SJCRH30 (cell line): ENCODE measurements at regions not wholly inside any gene's neighbourhood (a gene's known extent, or its start where the extent isn't known, plus 50 kb on each side); places are given as distances from the start of the nearest gene placed in this dataset.

Source experiments
- DNase-seq, 2 experiments: peaks; one replicate each; pipeline ENCODE4 v3.0.0-alpha.2; 2015 to 2020
- H3K27ac ChIP-seq: fragments of 250-450 bp; sonication (Bioruptor Pico); 2 replicates; pipeline ENCODE4 v1.5.1; 2020; ENCODE audit warnings: mild to moderate bottlenecking, moderate library complexity
- H3K27me3 ChIP-seq: fragments of 250-450 bp; sonication (Bioruptor Pico); 2 replicates; pipeline ENCODE4 v1.5.1; 2020; ENCODE audit warnings: mild to moderate bottlenecking, moderate library complexity
- H3K36me3 ChIP-seq: fragments of 250-450 bp; sonication (Bioruptor Pico); 2 replicates; pipeline ENCODE4 v1.5.1; 2020; ENCODE audit warnings: mild to moderate bottlenecking, moderate library complexity
- H3K4me1 ChIP-seq: fragments of 250-450 bp; sonication (Bioruptor Pico); 2 replicates; pipeline ENCODE4 v1.5.1; 2020; ENCODE audit warnings: mild to moderate bottlenecking, moderate library complexity
- H3K4me3 ChIP-seq: fragments of 250-450 bp; sonication (Bioruptor Pico); 2 replicates; pipeline ENCODE4 v1.5.1; 2020; ENCODE audit warnings: mild to moderate bottlenecking, moderate library complexity
- H3K9me3 ChIP-seq: fragments of 250-450 bp; sonication (Bioruptor Pico); replicated peaks from 2 replicates; pipeline ENCODE4 v1.5.1; 2020; ENCODE audit warnings: mild to moderate bottlenecking, moderate library complexity

DNA sequence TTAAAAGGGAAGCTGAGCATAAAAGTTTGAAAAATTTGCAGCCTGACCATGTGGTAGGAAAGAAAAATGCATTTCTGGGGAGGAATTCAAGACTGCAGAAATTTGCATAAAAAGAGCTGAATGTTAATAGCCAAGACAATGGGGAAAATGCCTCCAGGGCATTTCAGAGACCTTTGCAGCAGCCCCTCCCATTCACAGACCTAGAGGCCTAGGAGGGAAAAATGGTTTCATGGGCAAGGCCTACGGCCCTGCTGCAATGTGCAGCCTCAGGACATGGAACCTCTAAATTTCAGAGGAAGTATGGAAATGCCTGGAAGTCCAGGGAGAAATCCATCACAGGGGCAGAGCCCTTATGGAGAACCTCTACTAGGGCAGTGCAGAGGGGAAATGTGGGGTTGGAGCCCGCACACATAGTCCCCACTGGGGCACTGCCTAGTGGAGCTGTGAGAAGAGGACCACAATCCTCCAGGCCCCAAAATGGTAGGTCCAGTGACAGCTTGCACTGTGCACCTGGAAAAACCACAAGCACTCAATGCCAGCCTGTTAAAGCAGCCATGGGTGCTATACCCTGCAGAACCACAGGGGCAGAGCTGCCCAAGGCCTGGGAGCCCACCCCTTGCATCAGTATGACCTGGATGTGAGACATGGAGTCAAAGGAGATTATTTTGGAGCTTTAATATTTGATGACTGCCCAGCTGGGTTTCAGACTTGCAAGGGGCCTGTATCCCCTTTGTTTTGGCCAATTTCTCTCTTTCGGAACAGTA lies 243.8 kb downstream of the DNAJB9 start:
- DNase-seq, result no peak
- H3K27me3 ChIP-seq, result no peaks in the 10 kb centered on the region
- H3K36me3 ChIP-seq, result no peaks in the 10 kb centered on the region
- H3K4me3 ChIP-seq, result no peak overlapping the region
- H3K27ac ChIP-seq, result no peak overlapping the region
- no peaks in the 10 kb centered on the region for H3K4me1 ChIP-seq
- no peaks in the 10 kb centered on the region for H3K9me3 ChIP-seq

- Histone ChIP-seq H3K9me3 (no peaks in the 10 kb centered on the region), H3K36me3 (no peaks in the 10 kb centered on the region), H3K27me3 (no peaks in the 10 kb centered on the region), H3K27ac (no peak overlapping the region), H3K4me1 (no peaks in the 10 kb centered on the region), H3K4me3 (no peak overlapping the region)
- DNase-seq, result no peak
Observed at GRCh38 chr7:108815815-108816214, 246.1 kb downstream of the DNAJB9 start.

GRCh38 chr7:108818742-108819141 lies 249.1 kb downstream of the DNAJB9 start:
- no peaks in the 10 kb centered on the region for H3K36me3 ChIP-seq
- DNase-seq, result no peak
- H3K9me3 ChIP-seq, result no peaks in the 10 kb centered on the region
- no peaks in the 10 kb centered on the region for H3K27me3 ChIP-seq
- H3K4me3 ChIP-seq, result no peak overlapping the region
- no peaks in the 10 kb centered on the region for H3K4me1 ChIP-seq
- H3K27ac ChIP-seq, result no peak overlapping the region

DNA sequence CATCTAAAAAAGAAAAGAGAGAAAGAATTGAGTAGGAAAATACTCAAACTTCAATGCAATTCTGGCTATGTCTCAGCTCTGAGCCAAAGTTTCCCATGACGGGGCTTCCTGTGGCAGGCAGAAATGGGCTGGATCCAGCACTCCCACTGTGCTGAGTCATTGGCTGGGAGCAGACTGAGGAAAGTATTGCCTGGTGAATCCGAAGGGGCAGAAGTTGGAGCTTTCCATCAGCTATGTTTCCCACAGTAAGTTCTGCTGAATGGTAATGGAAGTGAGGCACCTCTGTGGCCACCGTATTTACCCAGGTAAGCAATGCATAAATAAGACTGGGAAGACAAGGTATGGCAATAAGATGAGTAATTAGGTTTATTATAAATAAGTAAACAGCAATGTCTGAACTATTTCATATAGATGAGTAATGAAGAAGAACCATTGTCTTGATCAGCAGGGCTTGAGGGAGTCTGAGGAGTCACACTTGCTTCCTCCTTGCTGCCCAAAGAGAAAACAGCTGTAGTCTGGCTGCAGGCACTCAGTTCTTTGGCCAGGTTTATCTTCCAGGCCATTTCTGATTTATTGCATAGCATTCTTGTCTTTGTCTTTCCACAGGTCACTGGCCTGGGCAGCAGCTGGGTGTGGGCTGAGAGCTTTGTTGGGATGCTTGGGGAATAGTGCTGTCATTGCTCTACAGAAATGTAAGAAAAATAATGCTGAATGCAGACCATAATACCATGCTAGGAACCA lies 255.3 kb downstream of the DNAJB9 start:
- no peak overlapping the region for H3K27ac ChIP-seq
- DNase-seq, result no peak
- H3K4me3 ChIP-seq, result no peak overlapping the region
- no peaks in the 10 kb centered on the region for H3K4me1 ChIP-seq
- no peaks in the 10 kb centered on the region for H3K36me3 ChIP-seq
- H3K27me3 ChIP-seq, result no peaks in the 10 kb centered on the region
- no peaks in the 10 kb centered on the region for H3K9me3 ChIP-seq

DNA sequence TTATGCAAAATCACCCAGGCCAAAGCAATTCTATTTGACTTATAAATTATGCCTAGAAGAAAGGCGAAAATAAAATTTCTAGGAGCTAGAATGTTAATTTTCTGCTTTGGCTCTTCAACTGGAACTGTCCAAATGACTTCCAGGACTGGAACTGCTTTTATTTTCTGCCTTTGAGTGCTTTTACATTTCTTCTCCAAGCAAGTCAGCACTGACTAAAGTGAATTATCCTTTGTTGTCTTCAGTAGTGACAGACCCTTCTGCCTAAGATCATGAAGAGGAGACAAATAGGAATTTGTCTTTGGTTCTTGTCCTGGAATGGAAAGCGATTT lies 255.9 kb downstream of the DNAJB9 start:
- Histone ChIP-seq H3K4me1 (no peaks in the 10 kb centered on the region), H3K27me3 (no peaks in the 10 kb centered on the region), H3K27ac (no peak overlapping the region)

GRCh38 chr7:108836256-108836655 lies 266.6 kb downstream of the DNAJB9 start:
- H3K9me3 ChIP-seq, result no peaks in the 10 kb centered on the region
- DNase-seq, result no peak
- H3K27ac ChIP-seq, result no peak overlapping the region
- no peaks in the 10 kb centered on the region for H3K4me1 ChIP-seq
- H3K27me3 ChIP-seq, result no peaks in the 10 kb centered on the region
- H3K36me3 ChIP-seq, result no peaks in the 10 kb centered on the region
- no peak overlapping the region for H3K4me3 ChIP-seq

More for the DNA sequence above, 255.9 kb downstream of the DNAJB9 start:
- H3K9me3 ChIP-seq, result no peaks in the 10 kb centered on the region
- H3K4me3 ChIP-seq, result no peak overlapping the region
- no peak for DNase-seq
- H3K36me3 ChIP-seq, result no peaks in the 10 kb centered on the region

DNA sequence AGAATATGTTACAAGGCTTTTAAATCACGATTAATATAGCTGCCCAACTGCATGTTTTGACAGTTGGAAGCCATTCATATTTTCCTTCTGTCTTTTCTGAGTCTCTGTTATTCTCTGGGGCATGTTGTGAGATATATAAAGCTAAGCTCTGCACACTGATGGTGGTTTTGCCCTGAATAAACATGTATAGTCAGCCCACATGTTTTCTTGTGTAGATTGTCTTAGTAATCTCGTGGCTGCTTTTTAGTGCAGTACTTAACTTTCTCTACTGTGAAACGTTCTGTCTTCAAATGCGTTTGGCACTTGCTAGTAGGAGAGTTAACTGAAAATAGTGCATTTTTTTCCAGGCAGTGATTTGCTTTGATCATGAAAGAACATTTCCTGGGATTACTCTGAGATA lies 268.5 kb downstream of the DNAJB9 start:
- H3K27me3 ChIP-seq, result no peaks in the 10 kb centered on the region
- DNase-seq, result no peak
- H3K4me3 ChIP-seq, result no peak overlapping the region
- H3K4me1 ChIP-seq, result no peaks in the 10 kb centered on the region
- no peak overlapping the region for H3K27ac ChIP-seq
- H3K36me3 ChIP-seq, result no peaks in the 10 kb centered on the region
- H3K9me3 ChIP-seq, result no peaks in the 10 kb centered on the region

DNA sequence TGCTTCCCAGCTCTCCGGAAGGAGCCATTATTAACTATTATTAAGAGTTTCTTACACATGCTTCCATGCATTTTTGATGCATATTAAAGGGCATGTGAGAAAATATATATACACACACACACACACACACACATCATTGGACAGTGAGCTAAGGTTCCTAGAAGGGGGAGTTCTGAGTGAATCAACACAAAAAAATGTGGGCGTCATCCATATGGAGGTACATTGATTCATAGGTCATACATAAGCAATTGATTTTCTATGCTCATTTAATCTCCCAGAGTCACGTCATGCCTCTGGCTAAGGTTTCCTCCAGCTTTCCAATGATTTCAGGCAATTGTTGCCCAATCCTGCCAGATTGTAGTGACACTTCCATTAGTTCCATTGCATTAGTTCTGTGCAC lies 269.4 kb downstream of the DNAJB9 start:
- Histone ChIP-seq H3K36me3 (no peaks in the 10 kb centered on the region), H3K4me3 (no peak overlapping the region), H3K9me3 (no peaks in the 10 kb centered on the region), H3K4me1 (no peaks in the 10 kb centered on the region), H3K27ac (no peak overlapping the region), H3K27me3 (no peaks in the 10 kb centered on the region)
- no peak for DNase-seq

GRCh38 chr7:108845951-108846350 lies 276.3 kb downstream of the DNAJB9 start:
- peaks cover 5% of the 10 kb centered on the region; the same call in 1 of the 2 replicates for H3K27me3 ChIP-seq
- H3K4me3 ChIP-seq, result no peak overlapping the region
- no peak overlapping the region for H3K27ac ChIP-seq
- DNase-seq, result no peak
- no peaks in the 10 kb centered on the region for H3K36me3 ChIP-seq
- 0 out of 2 replicates have a peak, but pooled peaks cover 4% of the 10 kb centered on the region for H3K4me1 ChIP-seq
- no peaks in the 10 kb centered on the region for H3K9me3 ChIP-seq

- H3K9me3 ChIP-seq, result no peaks in the 10 kb centered on the region
Observed at GRCh38 chr7:108846471-108846870, 276.8 kb downstream of the DNAJB9 start.

GRCh38 chr7:108848486-108848885 lies 278.8 kb downstream of the DNAJB9 start:
- Histone ChIP-seq H3K27me3 (peaks cover 5% of the 10 kb centered on the region; the same call in 1 of the 2 replicates), H3K9me3 (no peaks in the 10 kb centered on the region), H3K27ac (no peak overlapping the region), H3K4me1 (0 out of 2 replicates have a peak, but pooled peaks cover 4% of the 10 kb centered on the region), H3K36me3 (no peaks in the 10 kb centered on the region), H3K4me3 (no peak overlapping the region)
- DNase-seq, result no peak

More at GRCh38 chr7:108846471-108846870, 276.8 kb downstream of the DNAJB9 start:
- Histone ChIP-seq H3K4me1 (0 out of 2 replicates have a peak, but pooled peaks cover 4% of the 10 kb centered on the region), H3K4me3 (no peak overlapping the region), H3K36me3 (no peaks in the 10 kb centered on the region), H3K27ac (no peak overlapping the region), H3K27me3 (peaks cover 5% of the 10 kb centered on the region; the same call in 1 of the 2 replicates)
- DNase-seq, result no peak

DNA sequence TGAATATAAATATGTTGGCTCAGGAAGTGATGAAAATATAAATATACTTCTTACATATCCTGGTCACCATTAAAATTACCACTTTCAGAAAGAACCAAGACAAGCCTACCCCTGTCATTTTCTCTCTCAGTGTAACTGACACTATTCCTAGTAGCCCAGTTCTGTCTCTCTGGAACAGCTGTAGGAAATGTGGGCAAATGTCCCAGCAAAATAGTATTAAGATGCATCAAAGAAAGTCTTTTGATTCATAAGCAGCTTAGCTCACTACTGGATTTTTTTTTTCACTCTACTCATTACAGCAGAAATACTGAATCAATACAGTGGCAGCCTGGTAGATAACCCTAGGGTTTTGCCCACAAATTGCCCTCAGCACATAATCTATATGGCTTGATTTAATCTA lies 290.9 kb downstream of the DNAJB9 start:
- no peaks in the 10 kb centered on the region for H3K4me1 ChIP-seq
- no peaks in the 10 kb centered on the region; the same call in 1 of the 2 replicates for H3K27me3 ChIP-seq

DNA sequence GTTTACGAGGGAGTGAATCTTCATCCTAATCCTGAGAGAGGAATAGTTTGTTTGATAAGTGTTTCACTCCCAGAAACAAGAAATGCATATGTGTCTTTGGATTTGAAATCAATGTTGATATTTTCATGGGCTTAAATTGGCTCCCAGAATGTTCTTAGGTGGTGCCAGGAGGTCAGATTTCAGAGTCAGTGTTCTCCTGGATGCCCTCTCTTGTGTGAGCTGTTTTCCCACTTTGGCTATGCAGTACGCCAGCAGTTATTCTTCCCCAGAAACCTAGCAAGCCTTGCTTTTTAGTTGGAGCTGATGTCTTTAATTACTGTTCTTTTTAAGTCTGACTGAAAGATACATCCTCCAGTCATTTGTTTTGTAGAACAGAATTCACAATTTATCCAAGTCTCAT lies 291.4 kb downstream of the DNAJB9 start:
- no peaks in the 10 kb centered on the region for H3K9me3 ChIP-seq
- no peak for DNase-seq
- H3K27ac ChIP-seq, result no peak overlapping the region
- no peaks in the 10 kb centered on the region; the same call in 1 of the 2 replicates for H3K27me3 ChIP-seq
- H3K4me3 ChIP-seq, result no peak overlapping the region
- H3K36me3 ChIP-seq, result no peaks in the 10 kb centered on the region
- no peaks in the 10 kb centered on the region for H3K4me1 ChIP-seq

More for the DNA sequence above, 290.9 kb downstream of the DNAJB9 start:
- no peaks in the 10 kb centered on the region for H3K36me3 ChIP-seq
- no peak overlapping the region for H3K27ac ChIP-seq
- no peaks in the 10 kb centered on the region for H3K9me3 ChIP-seq
- H3K4me3 ChIP-seq, result no peak overlapping the region
- no peak for DNase-seq

DNA sequence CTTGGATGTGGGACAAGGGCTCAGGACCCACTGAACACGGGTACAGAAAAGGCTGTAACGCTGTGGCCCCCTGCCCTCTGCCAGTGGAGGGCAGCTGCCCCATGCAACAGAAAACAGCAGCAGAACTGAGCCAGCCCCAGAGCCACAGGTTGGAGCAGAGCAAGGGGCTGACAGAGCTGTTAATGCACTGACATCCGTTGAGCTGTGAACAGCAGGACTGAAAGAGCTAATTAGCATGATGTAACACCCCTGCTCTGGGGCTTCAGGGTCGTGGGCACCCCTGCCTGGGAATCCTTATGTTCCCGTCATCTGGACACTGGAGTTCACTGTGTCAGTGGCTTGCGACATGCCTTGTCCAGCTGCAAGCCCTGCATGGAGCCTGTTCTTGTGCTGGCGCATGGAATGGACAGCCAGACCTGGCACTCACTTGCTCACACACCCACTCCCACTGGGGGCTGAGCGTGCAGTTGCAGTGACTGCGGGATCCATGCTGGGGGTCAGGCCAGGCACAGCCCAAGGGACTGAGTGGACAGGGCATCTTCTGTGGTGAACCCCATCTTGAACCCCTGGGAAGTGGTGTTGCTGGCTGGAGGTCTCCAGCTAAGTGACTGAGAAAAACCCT lies 293.7 kb downstream of the DNAJB9 start:
- Histone ChIP-seq H3K36me3 (no peaks in the 10 kb centered on the region), H3K4me3 (no peak overlapping the region), H3K9me3 (no peaks in the 10 kb centered on the region), H3K27me3 (no peaks in the 10 kb centered on the region; the same call in 1 of the 2 replicates), H3K27ac (no peak overlapping the region), H3K4me1 (no peaks in the 10 kb centered on the region)
- DNase-seq, result no peak

DNA sequence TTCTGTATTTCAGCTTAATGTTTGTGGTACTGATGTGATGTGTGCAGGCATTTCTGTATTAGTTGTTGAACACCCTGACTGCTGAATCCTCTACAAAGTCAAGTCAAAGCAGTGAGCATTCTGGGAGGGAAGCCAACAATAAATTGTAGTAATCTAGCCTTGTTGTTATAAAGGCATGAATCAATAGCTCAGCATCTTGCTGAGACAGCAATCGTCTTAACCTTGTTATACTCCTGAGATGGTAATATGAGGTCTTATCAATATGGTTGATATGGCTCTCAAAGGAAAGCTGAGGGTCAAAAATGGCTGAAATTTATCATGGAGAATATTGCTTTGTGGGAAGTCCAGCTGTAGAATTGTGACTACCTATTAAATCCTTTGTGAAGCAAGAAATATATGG lies 299.4 kb downstream of the DNAJB9 start:
- no peaks in the 10 kb centered on the region for H3K4me1 ChIP-seq
- no peak overlapping the region for H3K27ac ChIP-seq
- no peaks in the 10 kb centered on the region for H3K27me3 ChIP-seq
- DNase-seq, result no peak
- H3K36me3 ChIP-seq, result no peaks in the 10 kb centered on the region
- H3K4me3 ChIP-seq, result no peak overlapping the region
- no peaks in the 10 kb centered on the region for H3K9me3 ChIP-seq
